ENCODE measurements at regions not wholly inside any gene's neighbourhood (a gene's known extent, or its start where the extent isn't known, plus 50 kb on each side); places are given as distances from the start of the nearest gene placed in this dataset.

- CTCF ChIA-PET = no interaction called here
- TF ChIP-seq ZNF384 (IDR thresholded peaks at IDR 0.05) = no peak
- no peak for TF ChIP-seq BHLHE40 (IDR thresholded peaks at IDR 0.05; ENCODE audit: borderline replicate concordance)
- no peak for TF ChIP-seq L3MBTL2 (conservative IDR thresholded peaks at IDR 0.05)
- TF ChIP-seq CTBP1 (IDR thresholded peaks at IDR 0.05; ENCODE audit: borderline replicate concordance) = no peak
- TF ChIP-seq NFRKB (IDR thresholded peaks at IDR 0.05) = no peak
- no peak for TF ChIP-seq ELF4 (IDR thresholded peaks at IDR 0.05)
- no peak for TF ChIP-seq ARNT (IDR thresholded peaks at IDR 0.05)
- TF ChIP-seq PKNOX1 (IDR thresholded peaks at IDR 0.05) = no peak
- TF ChIP-seq LEF1 (IDR thresholded peaks at IDR 0.05; ENCODE audit: borderline replicate concordance) = no peak
- no peak for TF ChIP-seq FOXK2 (IDR thresholded peaks at IDR 0.05)
- no peak for TF ChIP-seq HDGF (IDR thresholded peaks at IDR 0.05; ENCODE audit: borderline replicate concordance)
- TF ChIP-seq FOXM1 (IDR thresholded peaks at IDR 0.05; ENCODE audit: borderline replicate concordance) = no peak
- no peak for TF ChIP-seq TARDBP (IDR thresholded peaks at IDR 0.05)
- no peak for TF ChIP-seq FOXA1 (IDR thresholded peaks at IDR 0.05)
- no peak for TF ChIP-seq SUZ12 (IDR thresholded peaks at IDR 0.05)
- no peak for DNase-seq (ENCODE audit: extremely low spot score)
- POLR2A ChIA-PET = no interaction called here
Observed at GRCh38 chr3:40876496-40876895, 322.8 kb upstream of the CTNNB1 start.

DNA sequence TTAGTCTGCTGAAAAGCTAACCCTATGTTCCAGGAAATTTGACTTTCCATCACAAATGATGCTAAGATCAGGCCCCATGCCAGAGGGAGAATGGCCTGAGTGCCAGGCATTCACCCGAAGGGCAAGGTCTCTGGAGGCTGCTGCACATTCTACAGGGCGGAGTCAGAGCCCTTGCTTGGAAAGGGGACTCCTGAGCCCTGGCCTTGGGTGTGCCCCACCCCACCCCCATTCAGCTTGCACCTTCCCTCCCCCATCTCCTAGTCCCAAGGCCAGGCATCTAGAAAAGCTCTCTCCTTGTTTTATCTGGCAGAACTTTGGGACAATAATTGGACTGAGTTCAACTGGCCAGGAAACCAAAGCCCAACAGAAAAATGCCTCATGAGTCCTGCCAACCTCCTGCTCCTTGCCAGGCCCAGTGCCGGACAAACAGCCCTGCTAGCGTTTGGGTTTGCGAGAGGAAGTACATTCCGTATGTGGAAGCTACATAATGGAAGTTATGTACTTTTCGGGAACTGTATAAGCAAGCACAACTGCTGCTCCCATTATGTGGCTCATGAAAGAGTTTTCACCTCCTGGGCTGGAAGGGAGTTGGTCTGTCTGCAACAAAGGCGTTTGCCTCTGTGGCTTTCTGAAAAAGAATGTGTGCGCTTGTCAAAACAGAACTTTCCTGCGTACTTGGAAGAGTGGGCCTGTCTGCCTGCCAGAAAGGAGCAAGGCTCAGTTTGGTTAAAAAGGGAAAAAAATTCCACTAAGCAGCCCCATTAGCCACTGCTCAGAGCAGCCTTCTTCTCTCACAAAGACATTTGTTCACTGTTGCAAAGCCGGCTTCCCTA lies 321.5 kb upstream of the CTNNB1 start:
- CTCF ChIA-PET = interaction anchor here (0.7 kb wide), 1 partner anchor 1240 kb away, joined by 3 read pairs; no protein-coding TSS in a partner anchor
- POLR2A ChIA-PET = no interaction called here
- DNase-seq (ENCODE audit: extremely low spot score) = no peak
- no peak for TF ChIP-seq ZNF384 (IDR thresholded peaks at IDR 0.05)
- TF ChIP-seq FOXK2 (IDR thresholded peaks at IDR 0.05) = no peak

DNA sequence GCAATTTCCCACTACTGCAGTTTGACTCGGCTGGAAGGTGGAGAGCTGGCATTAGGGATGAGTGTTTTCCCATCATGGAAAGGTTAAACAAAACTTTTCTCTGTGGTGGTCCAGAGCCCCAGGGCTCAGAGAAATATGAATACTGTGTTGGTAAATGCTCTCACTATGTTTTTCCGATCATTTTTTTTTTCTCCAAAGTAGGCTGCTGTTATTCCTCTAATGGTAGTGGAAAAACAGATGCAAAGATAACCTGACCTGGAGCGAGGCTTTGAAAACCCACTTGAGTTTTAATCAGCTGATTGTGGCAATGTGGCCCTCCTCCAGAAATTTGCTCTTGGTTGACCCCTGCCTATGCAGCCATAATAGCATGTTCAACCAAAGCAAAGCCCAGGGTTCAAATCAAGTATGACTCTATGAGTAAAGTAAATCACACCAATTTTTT lies 320.8 kb upstream of the CTNNB1 start:
- TF ChIP-seq FOXA1 (IDR thresholded peaks at IDR 0.05) = no peak
- no peak for TF ChIP-seq FOXK2 (IDR thresholded peaks at IDR 0.05)
- no peak for TF ChIP-seq CTBP1 (IDR thresholded peaks at IDR 0.05; ENCODE audit: borderline replicate concordance)
- TF ChIP-seq BHLHE40 (IDR thresholded peaks at IDR 0.05; ENCODE audit: borderline replicate concordance) = no peak
- TF ChIP-seq ELF4 (IDR thresholded peaks at IDR 0.05) = no peak
- TF ChIP-seq SUZ12 (IDR thresholded peaks at IDR 0.05) = no peak
- TF ChIP-seq ARNT (IDR thresholded peaks at IDR 0.05) = no peak
- no peak for TF ChIP-seq PKNOX1 (IDR thresholded peaks at IDR 0.05)
- no peak for TF ChIP-seq TARDBP (IDR thresholded peaks at IDR 0.05)
- no peak for TF ChIP-seq L3MBTL2 (conservative IDR thresholded peaks at IDR 0.05)
- TF ChIP-seq LEF1 (IDR thresholded peaks at IDR 0.05; ENCODE audit: borderline replicate concordance) = no peak
- TF ChIP-seq ZNF384 (IDR thresholded peaks at IDR 0.05) = no peak
- TF ChIP-seq NFRKB (IDR thresholded peaks at IDR 0.05) = no peak
- TF ChIP-seq HDGF (IDR thresholded peaks at IDR 0.05; ENCODE audit: borderline replicate concordance) = no peak
- TF ChIP-seq SP1 (IDR thresholded peaks at IDR 0.05) = no peak
- no peak for TF ChIP-seq FOXM1 (IDR thresholded peaks at IDR 0.05; ENCODE audit: borderline replicate concordance)
- DNase-seq (ENCODE audit: extremely low spot score) = no peak
- ChIA-PET POLR2A (no interaction called here), CTCF (interaction anchor here (0.7 kb wide), 1 partner anchor 1240 kb away, joined by 3 read pairs; no protein-coding TSS in a partner anchor)

- ChIA-PET POLR2A (no interaction called here), CTCF (no interaction called here)
- no peak for TF ChIP-seq ELF4 (IDR thresholded peaks at IDR 0.05)
- TF ChIP-seq L3MBTL2 (conservative IDR thresholded peaks at IDR 0.05) = no peak
- TF ChIP-seq LEF1 (IDR thresholded peaks at IDR 0.05; ENCODE audit: borderline replicate concordance) = no peak
- no peak for TF ChIP-seq HDGF (IDR thresholded peaks at IDR 0.05; ENCODE audit: borderline replicate concordance)
- no peak for TF ChIP-seq FOXA1 (IDR thresholded peaks at IDR 0.05)
- no peak for TF ChIP-seq ARNT (IDR thresholded peaks at IDR 0.05)
- TF ChIP-seq ZNF384 (IDR thresholded peaks at IDR 0.05) = no peak
- TF ChIP-seq FOXM1 (IDR thresholded peaks at IDR 0.05; ENCODE audit: borderline replicate concordance) = no peak
- TF ChIP-seq SUZ12 (IDR thresholded peaks at IDR 0.05) = no peak
- no peak for TF ChIP-seq SP1 (IDR thresholded peaks at IDR 0.05)
- no peak for TF ChIP-seq CTBP1 (IDR thresholded peaks at IDR 0.05; ENCODE audit: borderline replicate concordance)
- TF ChIP-seq PKNOX1 (IDR thresholded peaks at IDR 0.05) = no peak
- no peak for TF ChIP-seq FOXK2 (IDR thresholded peaks at IDR 0.05)
- no peak for TF ChIP-seq BHLHE40 (IDR thresholded peaks at IDR 0.05; ENCODE audit: borderline replicate concordance)
- TF ChIP-seq NFRKB (IDR thresholded peaks at IDR 0.05) = no peak
- no peak for DNase-seq (ENCODE audit: extremely low spot score)
Observed at GRCh38 chr3:40885430-40885829, 313.9 kb upstream of the CTNNB1 start.

GRCh38 chr3:40886660-40887425 lies 312.5 kb upstream of the CTNNB1 start:
- POLR2A ChIA-PET = no interaction called here
- CTCF ChIA-PET = no interaction called here
- no peak for TF ChIP-seq NFRKB (IDR thresholded peaks at IDR 0.05)
- no peak for TF ChIP-seq BHLHE40 (IDR thresholded peaks at IDR 0.05; ENCODE audit: borderline replicate concordance)
- no peak for TF ChIP-seq FOXK2 (IDR thresholded peaks at IDR 0.05)
- no peak for TF ChIP-seq ELF4 (IDR thresholded peaks at IDR 0.05)
- TF ChIP-seq L3MBTL2 (conservative IDR thresholded peaks at IDR 0.05) = no peak
- TF ChIP-seq SP1 (IDR thresholded peaks at IDR 0.05) = no peak
- no peak for TF ChIP-seq CTBP1 (IDR thresholded peaks at IDR 0.05; ENCODE audit: borderline replicate concordance)
- TF ChIP-seq FOXM1 (IDR thresholded peaks at IDR 0.05; ENCODE audit: borderline replicate concordance) = no peak
- TF ChIP-seq FOXA1 (IDR thresholded peaks at IDR 0.05) = no peak
- TF ChIP-seq SUZ12 (IDR thresholded peaks at IDR 0.05) = no peak
- TF ChIP-seq ZNF384 (IDR thresholded peaks at IDR 0.05) = no peak
- no peak for TF ChIP-seq PKNOX1 (IDR thresholded peaks at IDR 0.05)
- no peak for TF ChIP-seq HDGF (IDR thresholded peaks at IDR 0.05; ENCODE audit: borderline replicate concordance)
- TF ChIP-seq ARNT (IDR thresholded peaks at IDR 0.05) = no peak
- TF ChIP-seq TARDBP (IDR thresholded peaks at IDR 0.05) = no peak
- TF ChIP-seq LEF1 (IDR thresholded peaks at IDR 0.05; ENCODE audit: borderline replicate concordance) = no peak
- no peak for DNase-seq (ENCODE audit: extremely low spot score)
